ENCODE measurements at regions not wholly inside any gene's neighbourhood (a gene's known extent, or its start where the extent isn't known, plus 50 kb on each side); places are given as distances from the start of the nearest gene placed in this dataset.

- DNase-seq (ENCODE audit: low read depth) = peak; percentile 0
- TF ChIP-seq, protein P1, sequence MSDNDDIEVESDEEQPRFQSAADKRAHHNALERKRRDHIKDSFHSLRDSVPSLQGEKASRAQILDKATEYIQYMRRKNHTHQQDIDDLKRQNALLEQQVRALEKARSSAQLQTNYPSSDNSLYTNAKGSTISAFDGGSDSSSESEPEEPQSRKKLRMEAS (IDR thresholded peaks at IDR 0.05; ENCODE audit: low read depth, low read length) = no peak
- TF ChIP-seq MYC (IDR thresholded peaks at IDR 0.05; ENCODE audit: low read depth, low read length) = no peak
- TF ChIP-seq, protein P2, sequence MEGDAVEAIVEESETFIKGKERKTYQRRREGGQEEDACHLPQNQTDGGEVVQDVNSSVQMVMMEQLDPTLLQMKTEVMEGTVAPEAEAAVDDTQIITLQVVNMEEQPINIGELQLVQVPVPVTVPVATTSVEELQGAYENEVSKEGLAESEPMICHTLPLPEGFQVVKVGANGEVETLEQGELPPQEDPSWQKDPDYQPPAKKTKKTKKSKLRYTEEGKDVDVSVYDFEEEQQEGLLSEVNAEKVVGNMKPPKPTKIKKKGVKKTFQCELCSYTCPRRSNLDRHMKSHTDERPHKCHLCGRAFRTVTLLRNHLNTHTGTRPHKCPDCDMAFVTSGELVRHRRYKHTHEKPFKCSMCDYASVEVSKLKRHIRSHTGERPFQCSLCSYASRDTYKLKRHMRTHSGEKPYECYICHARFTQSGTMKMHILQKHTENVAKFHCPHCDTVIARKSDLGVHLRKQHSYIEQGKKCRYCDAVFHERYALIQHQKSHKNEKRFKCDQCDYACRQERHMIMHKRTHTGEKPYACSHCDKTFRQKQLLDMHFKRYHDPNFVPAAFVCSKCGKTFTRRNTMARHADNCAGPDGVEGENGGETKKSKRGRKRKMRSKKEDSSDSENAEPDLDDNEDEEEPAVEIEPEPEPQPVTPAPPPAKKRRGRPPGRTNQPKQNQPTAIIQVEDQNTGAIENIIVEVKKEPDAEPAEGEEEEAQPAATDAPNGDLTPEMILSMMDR (IDR thresholded peaks at IDR 0.05; ENCODE audit: low read depth, low read length) = no peak
- no peak for TF ChIP-seq POLR2A (IDR thresholded peaks at IDR 0.05; ENCODE audit: extremely low read depth, insufficient read length)
- no peak overlapping the region for H3K4me3 ChIP-seq (ENCODE audit: low read depth, low read length)
These were observed 50.6 kb upstream of the ZNF716 start for GRCh38 chr7:57399251-57399940.

- no peak for DNase-seq (ENCODE audit: low read depth)
- TF ChIP-seq, protein P1 (IDR thresholded peaks at IDR 0.05; ENCODE audit: low read depth, low read length) = no peak
- H3K4me3 ChIP-seq (ENCODE audit: low read depth, low read length) = no peak overlapping the region
These were observed 50.0 kb upstream of the ZNF716 start for GRCh38 chr7:57399972-57400371.

Data from NB4 (cell line).